K562 (cell line): ENCODE measurements at regions not wholly inside any gene's neighbourhood (a gene's known extent, or its start where the extent isn't known, plus 50 kb on each side); places are given as distances from the start of the nearest gene placed in this dataset.
"Not testable (repeated sequence)": the region's sequence is repeated elsewhere in the genome, so short reads cannot be mapped to it uniquely, and the experiment has no call there.

ENCODE experiments used
- ATAC-seq: fragments of 200-7000 bp; cut with Tn5 transposase; 3 replicates; pipeline ENCODE4 v1.9.1; 2020; ENCODE audit warnings: moderate library complexity
- BruUV-seq: library from RNA; stranded (reverse); fragments of 400-500 nt; replicated peaks from 2 replicates; lab custom pipeline; 2021; lab: Mats Ljungman, UMichigan
- CTCF ChIA-PET: fragments of 300-600 bp; formaldehyde crosslinking; extraction: SDS; loops from one replicate; lab custom pipeline; 2021; ENCODE audit warnings: low intra/inter-chr PET ratio; lab: Yijun Ruan, JAX
- POLR2A ChIA-PET: fragments of 300-600, 350-650 bp; sonication (Branson Sonifier 250); formaldehyde crosslinking; extraction: SDS; loops from one replicate; lab custom pipeline; 2021; ENCODE audit warnings: antibody characterized with exemption, inconsistent platforms; lab: Yijun Ruan, JAX
- DNase-seq, 4 experiments: peaks; one replicate each; pipeline versions ENCODE4 v3.0.0 to v3.0.0-alpha.2; 2011 to 2018; ENCODE audit warnings: low spot score in 3 of 4, mixed read lengths in 3 of 4; ENCODE audit errors: extremely low read depth in 1 of 4
- FAIRE-seq: peaks from 2 replicates; lab custom pipeline; 2011; peaks lifted over from hg19 to GRCh38; lab: Jason Lieb, UNC
- H2AFZ ChIP-seq: 2 replicates; pipeline ENCODE4 v1.6.0; 2011; ENCODE audit warnings: low read depth, low read length, control low read depth, inconsistent platforms
- H3K27ac ChIP-seq: fragments of 200-600 bp; 3 replicates; pipeline ENCODE4 v1.8.0; 2011; ENCODE audit warnings: low read depth, mild to moderate bottlenecking, control low read depth, inconsistent platforms, low read length, moderate library complexity, mixed read lengths; ENCODE audit errors: extremely low read depth
- H3K27me3 ChIP-seq, 2 experiments: fragments of 300-600 bp in 1 of 2; 2 replicates in 1 of 2; 3 replicates in 1 of 2; pipeline versions ENCODE4 v1.6.0 to v1.8.0; 2011; ENCODE audit warnings: inconsistent platforms in 2 of 2, low read length in 2 of 2, mild to moderate bottlenecking in 1 of 2, mixed read lengths in 1 of 2, moderate library complexity in 1 of 2; ENCODE audit not compliant: control insufficient read depth in 2 of 2, insufficient read depth in 2 of 2
- H3K36me3 ChIP-seq: fragments of 300-600 bp; 3 replicates; pipeline ENCODE4 v1.8.0; 2011; ENCODE audit warnings: mild to moderate bottlenecking, low read length, inconsistent platforms; ENCODE audit not compliant: control insufficient read depth, insufficient read depth
- H3K4me1 ChIP-seq, 2 experiments: fragments of 200-600 bp in 1 of 2; replicated peaks in 1 of 2; 2 replicates in 1 of 2; 3 replicates in 1 of 2; pipeline versions ENCODE4 v1.5.1 to v1.8.0; 2011; ENCODE audit warnings: inconsistent platforms in 2 of 2, low read length in 2 of 2, mild to moderate bottlenecking in 1 of 2, mixed read lengths in 1 of 2, moderate library complexity in 1 of 2; ENCODE audit not compliant: control insufficient read depth in 2 of 2, insufficient read depth in 2 of 2
- H3K4me2 ChIP-seq: 2 replicates; pipeline ENCODE4 v1.6.1; 2011; ENCODE audit warnings: low read length, control low read depth, inconsistent platforms, mixed read lengths; ENCODE audit not compliant: insufficient read depth
- H3K4me3 ChIP-seq: fragments of 200-600 bp; sonication (generic), shearing (Covaris generic); 2 replicates; pipeline ENCODE4 v1.5.1; 2016; ENCODE audit warnings: control low read depth, inconsistent platforms
- H3K79me2 ChIP-seq: fragments of 200-600 bp; 3 replicates; pipeline ENCODE4 v1.8.0; 2011; ENCODE audit warnings: low read length, inconsistent platforms; ENCODE audit not compliant: control insufficient read depth, insufficient read depth
- H3K9ac ChIP-seq, 2 experiments: 2 replicates each; pipeline versions ENCODE4 v1.6.0 to v1.6.1; 2011; ENCODE audit warnings: low read depth in 2 of 2, low read length in 2 of 2, control low read depth in 1 of 2, inconsistent platforms in 1 of 2, mild to moderate bottlenecking in 1 of 2, mixed read lengths in 1 of 2; ENCODE audit not compliant: insufficient read depth in 1 of 2
- H3K9me1 ChIP-seq: one replicate; pipeline ENCODE4 v1.6.0; 2011; ENCODE audit warnings: inconsistent platforms, mild to moderate bottlenecking, low read length, moderate library complexity; ENCODE audit not compliant: control insufficient read depth, insufficient read depth
- H3K9me3 ChIP-seq: replicated peaks from 2 replicates; pipeline ENCODE4 v1.5.1; 2011; ENCODE audit warnings: low read depth, low read length, inconsistent platforms; ENCODE audit not compliant: control insufficient read depth, insufficient read depth
- H4K20me1 ChIP-seq: replicated peaks from 2 replicates; pipeline ENCODE4 v1.6.1; 2011; ENCODE audit warnings: low read length, inconsistent platforms, mixed read lengths; ENCODE audit not compliant: control insufficient read depth, insufficient read depth
- ELF4 ChIP-seq: fragments of 450-650 bp; formaldehyde crosslinking; IDR thresholded peaks from 2 replicates; pipeline ENCODE4 v1.4.0; 2022; ENCODE audit warnings: missing genetic modification characterization
- ESRRA ChIP-seq: fragments of 450-650 bp; IDR thresholded peaks from 2 replicates; pipeline ENCODE4 v1.6.1; 2014; ENCODE audit warnings: low read depth, mild to moderate bottlenecking, moderate library complexity, borderline replicate concordance
- HMBOX1 ChIP-seq: sonication (generic); IDR thresholded peaks from 2 replicates; pipeline ENCODE4 v1.6.1; 2016
- MEF2A ChIP-seq: IDR thresholded peaks from 2 replicates; pipeline ENCODE4 v1.6.1; 2011; ENCODE audit warnings: low read depth, mild to moderate bottlenecking, low read length, moderate library complexity; ENCODE audit not compliant: control insufficient read depth
- NBN ChIP-seq: fragments of 450-650 bp; IDR thresholded peaks from 2 replicates; pipeline ENCODE4 v1.6.1; 2016; ENCODE audit warnings: low read depth, mild to moderate bottlenecking
- NFE2L1 ChIP-seq: fragments of 450-650 bp; IDR thresholded peaks from 2 replicates; pipeline ENCODE4 v1.6.1; 2016; ENCODE audit warnings: missing genetic modification characterization, low read depth, mild to moderate bottlenecking, missing compliant biosample characterization, moderate library complexity, borderline replicate concordance
- NR2F6 ChIP-seq: fragments of 450-650 bp; formaldehyde crosslinking; IDR thresholded peaks from 2 replicates; pipeline ENCODE4 v1.4.0; 2020; ENCODE audit warnings: mild to moderate bottlenecking
- PBX2 ChIP-seq, 2 experiments: IDR thresholded peaks in 1 of 2; conservative IDR thresholded peaks in 1 of 2; 2 replicates each; pipeline ENCODE4 v1.6.1; 2016; ENCODE audit warnings: low read depth in 2 of 2, mild to moderate bottlenecking in 1 of 2, missing compliant biosample characterization in 1 of 2, missing genetic modification characterization in 1 of 2, moderate library complexity in 1 of 2
- XRCC4 ChIP-seq: IDR thresholded peaks from one replicate; pipeline ENCODE4 v1.6.1; 2011; ENCODE audit not compliant: insufficient read depth, insufficient read length; ENCODE audit errors: extremely low read depth
- ZNF436 ChIP-seq: fragments of 250-450, 450-650 bp; sonication (Bioruptor Pico); formaldehyde crosslinking; IDR thresholded peaks from 2 replicates; pipeline ENCODE4 v1.7.0; 2020; ENCODE audit warnings: mild to moderate bottlenecking
- ZNF583 ChIP-seq: fragments of 250-450 bp; sonication (Bioruptor Pico); IDR thresholded peaks from 2 replicates; pipeline ENCODE4 v1.4.0; 2020
- ZNF695 ChIP-seq: fragments of 450-650 bp; formaldehyde crosslinking; IDR thresholded peaks from 2 replicates; pipeline ENCODE4 v1.4.0; 2020; ENCODE audit warnings: mild to moderate bottlenecking, moderate library complexity
- WGBS: fragments of 100-300 bp; shearing (Covaris generic); methylation state at CpG from one replicate; pipeline ENCODE4 v1.1.6; 2016; ENCODE audit warnings: low coverage, mixed read lengths; ENCODE audit not compliant: insufficient coverage; ENCODE audit errors: missing lambda C conversion rate; 5-methylcytosine and 5-hydroxymethylcytosine counted together
- in situ Hi-C: fragments of 300-500 bp; cut with MboI; formaldehyde crosslinking; loops from 4 replicates; pipeline ENCODE4 v1.15.0; 2018; ENCODE audit warnings: inconsistent platforms, mixed read lengths
- intact Hi-C: fragments of 100-400 bp; cut with micrococcal nuclease; formaldehyde crosslinking; loops from 2 replicates; pipeline ENCODE4 v1.14.2; 2022

GRCh38 chr15:62518666-62519065 is 353.6 kb upstream of the C2CD4B start:
- BruUV-seq, H3K4me2 ChIP-seq, intact Hi-C loops, in situ Hi-C loops, H4K20me1 ChIP-seq, DNase-seq, FAIRE-seq, H3K9me1 ChIP-seq, H3K36me3 ChIP-seq, H3K4me1 ChIP-seq, H3K9ac ChIP-seq, H3K27me3 ChIP-seq, CTCF ChIA-PET, H2AFZ ChIP-seq, H3K9me3 ChIP-seq, ATAC-seq, H3K27ac ChIP-seq, H3K79me2 ChIP-seq, H3K4me3 ChIP-seq: not testable (repeated sequence)
- POLR2A ChIA-PET: interaction anchor here (1.0 kb wide), 1 partner anchor 24 kb away, joined by 3 read pairs; no protein-coding TSS in a partner anchor
- 0% methylated on average over 6 of the region's 6 CpGs for WGBS

- no peak for FAIRE-seq
- H3K9ac ChIP-seq: no peak overlapping the region
- H3K9me1 ChIP-seq: no peaks in the 10 kb centered on the region
- ATAC-seq: no peak
- H3K36me3 ChIP-seq: no peaks in the 10 kb centered on the region
- 0% methylated on average over 4 of the region's 4 CpGs for WGBS
- no peaks in the 10 kb centered on the region for H3K9me3 ChIP-seq
- no peak for DNase-seq
- no peak overlapping the region for H2AFZ ChIP-seq
- ChIA-PET POLR2A (interaction anchor here (1.0 kb wide), 1 partner anchor 23 kb away, joined by 3 read pairs; no protein-coding TSS in a partner anchor), CTCF (no interaction called here)
- in situ Hi-C loops (no loop called here), intact Hi-C loops (no loop called here)
- H4K20me1 ChIP-seq: no peaks in the 10 kb centered on the region
- H3K4me2 ChIP-seq: no peak overlapping the region
- H3K4me1 ChIP-seq: no peaks in the 10 kb centered on the region
- H3K27ac ChIP-seq: no peak overlapping the region
- H3K4me3 ChIP-seq: no peak overlapping the region
- BruUV-seq: no TSS peak
- no peaks in the 10 kb centered on the region for H3K79me2 ChIP-seq
- H3K27me3 ChIP-seq: peaks cover 0 to 3% of the 10 kb centered on the region in 2 experiments; a peak in 1 of 5 replicates
- TF ChIP-seq NBN: no peak
- no peak for TF ChIP-seq MEF2A
- TF ChIP-seq ZNF583 (CRISPR knock-in tag): no peak
- TF ChIP-seq NFE2L1 (tag): no peak
- no peak for TF ChIP-seq ZNF695 (CRISPR knock-in tag)
- no peak for TF ChIP-seq PBX2 (CRISPR knock-in tag; IDR thresholded peaks at IDR 0.05; ENCODE audit: low read depth)
- no peak for TF ChIP-seq PBX2 (tag; conservative IDR thresholded peaks at IDR 0.05; ENCODE audit: low read depth)
- TF ChIP-seq XRCC4: no peak
- no peak for TF ChIP-seq ESRRA
- no peak for TF ChIP-seq HMBOX1
- TF ChIP-seq NR2F6 (CRISPR knock-in tag): no peak
- TF ChIP-seq ELF4 (CRISPR knock-in tag): no peak
- TF ChIP-seq ZNF436 (CRISPR knock-in tag): no peak
Measured at GRCh38 chr15:62519900-62520299, 354.8 kb upstream of the C2CD4B start.
